ENCODE measurements at regions not wholly inside any gene's neighbourhood (a gene's known extent, or its start where the extent isn't known, plus 50 kb on each side); places are given as distances from the start of the nearest gene placed in this dataset.

DNA sequence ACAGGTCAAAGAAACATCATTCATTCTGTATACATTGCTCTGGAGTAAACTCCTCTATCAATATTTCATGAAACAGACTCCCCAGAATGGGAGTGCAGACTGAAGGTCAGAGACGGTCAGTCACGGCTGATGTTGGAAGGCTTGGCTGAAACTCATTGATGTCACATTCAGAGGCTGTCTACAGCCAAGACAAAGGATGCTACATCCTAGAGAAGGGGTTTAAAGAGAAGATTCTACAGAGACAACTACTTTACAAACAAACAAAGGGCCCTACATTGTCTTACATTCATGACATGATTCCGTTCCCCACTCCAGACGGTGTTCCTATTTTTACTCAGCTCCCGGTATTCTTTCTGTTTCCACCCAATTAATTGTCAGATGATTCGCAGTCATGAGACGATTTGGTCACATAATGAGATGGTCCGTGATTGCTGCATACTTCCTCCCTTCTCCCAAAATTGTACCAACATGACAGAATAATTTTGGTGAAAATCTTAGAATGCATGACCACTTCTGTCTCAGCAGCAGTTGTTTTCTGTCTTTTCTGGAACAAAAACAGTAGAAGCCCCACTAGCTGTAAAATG, 73.8 kb upstream of the VAV3 start:
- no CpG with 5 or more reads among the region's 8 CpGs for WGBS (ENCODE audit: extremely low coverage, insufficient read length, low lambda C conversion rate)
- H3K4ac ChIP-seq (ENCODE audit: low read depth, low read length), result no peak overlapping the region
- no peak overlapping the region for H2BK15ac ChIP-seq (ENCODE audit: low read depth, low read length)
- no peak overlapping the region for H4K5ac ChIP-seq (ENCODE audit: insufficient read length, low read depth, low read length)
- no peak for DNase-seq
- no peak overlapping the region for H3K23ac ChIP-seq (ENCODE audit: insufficient read length, low read depth, low read length)
- H2BK20ac ChIP-seq (ENCODE audit: low read depth, low read length, poor library complexity, severe bottlenecking), result no peak overlapping the region
- no peak overlapping the region for H3K27ac ChIP-seq (ENCODE audit: insufficient read length, low read depth, low read length)
- no peak overlapping the region for H3K56ac ChIP-seq (ENCODE audit: insufficient read length, low read depth, low read length)
- H3K9me3 ChIP-seq (ENCODE audit: control insufficient read depth, low read depth, low read length), result no peaks in the 10 kb centered on the region
- 0 out of 2 replicates have a peak, but pooled peaks cover 2% of the 10 kb centered on the region for H3K4me1 ChIP-seq (ENCODE audit: insufficient read depth, low read length)
- H2BK120ac ChIP-seq (ENCODE audit: low read depth, low read length, poor library complexity, severe bottlenecking), result no peak overlapping the region
- H4K8ac ChIP-seq (replicated peaks; ENCODE audit: insufficient read length, low read depth, low read length), result no peak overlapping the region
- H2AFZ ChIP-seq (ENCODE audit: low read length), result no peak overlapping the region
- no peak overlapping the region for H3K14ac ChIP-seq (ENCODE audit: insufficient read depth, low read length)
- peaks cover 12 to 13% of the 10 kb centered on the region in 2 experiments for H3K4me1 Mint-ChIP-seq
- H3T11ph ChIP-seq (ENCODE audit: low read length), result no peak overlapping the region
- no peaks in the 10 kb centered on the region for H3K36me3 Mint-ChIP-seq (ENCODE audit: insufficient read depth in 1 of 3, low read depth in 3 of 3)
- H3K4me3 Mint-ChIP-seq, result no peak overlapping the region
- no peaks in the 10 kb centered on the region for H3K27me3 Mint-ChIP-seq (ENCODE audit: low read depth)
- H3K18ac ChIP-seq (ENCODE audit: insufficient read length, low read depth, low read length), result no peak overlapping the region
- no peaks in the 10 kb centered on the region for H3K23me2 ChIP-seq (ENCODE audit: insufficient read length, low read depth, low read length, poor library complexity, severe bottlenecking)
- H3K27me3 ChIP-seq (ENCODE audit: insufficient read depth, low read length), result no peaks in the 10 kb centered on the region
- no peak overlapping the region for H3K27ac Mint-ChIP-seq
- TF ChIP-seq, protein P1, sequence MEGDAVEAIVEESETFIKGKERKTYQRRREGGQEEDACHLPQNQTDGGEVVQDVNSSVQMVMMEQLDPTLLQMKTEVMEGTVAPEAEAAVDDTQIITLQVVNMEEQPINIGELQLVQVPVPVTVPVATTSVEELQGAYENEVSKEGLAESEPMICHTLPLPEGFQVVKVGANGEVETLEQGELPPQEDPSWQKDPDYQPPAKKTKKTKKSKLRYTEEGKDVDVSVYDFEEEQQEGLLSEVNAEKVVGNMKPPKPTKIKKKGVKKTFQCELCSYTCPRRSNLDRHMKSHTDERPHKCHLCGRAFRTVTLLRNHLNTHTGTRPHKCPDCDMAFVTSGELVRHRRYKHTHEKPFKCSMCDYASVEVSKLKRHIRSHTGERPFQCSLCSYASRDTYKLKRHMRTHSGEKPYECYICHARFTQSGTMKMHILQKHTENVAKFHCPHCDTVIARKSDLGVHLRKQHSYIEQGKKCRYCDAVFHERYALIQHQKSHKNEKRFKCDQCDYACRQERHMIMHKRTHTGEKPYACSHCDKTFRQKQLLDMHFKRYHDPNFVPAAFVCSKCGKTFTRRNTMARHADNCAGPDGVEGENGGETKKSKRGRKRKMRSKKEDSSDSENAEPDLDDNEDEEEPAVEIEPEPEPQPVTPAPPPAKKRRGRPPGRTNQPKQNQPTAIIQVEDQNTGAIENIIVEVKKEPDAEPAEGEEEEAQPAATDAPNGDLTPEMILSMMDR (conservative IDR thresholded peaks at IDR 0.05), result no peak
- H2AK5ac ChIP-seq (ENCODE audit: insufficient read length, low read length), result no peak overlapping the region
- no peak overlapping the region for H4K91ac ChIP-seq (ENCODE audit: insufficient read length, low read depth, low read length)
- H3K9ac ChIP-seq (ENCODE audit: extremely low read depth, insufficient read length, low read length), result no peak overlapping the region
- H2BK12ac ChIP-seq (ENCODE audit: insufficient read length, low read depth, low read length), result no peak overlapping the region
- no peaks in the 10 kb centered on the region for H3K79me1 ChIP-seq (ENCODE audit: insufficient read depth, low read depth, low read length, poor library complexity, severe bottlenecking)
- no peaks in the 10 kb centered on the region for H4K20me1 ChIP-seq (ENCODE audit: control insufficient read depth, insufficient read depth, insufficient read length)
- no peaks in the 10 kb centered on the region for H3K9me3 Mint-ChIP-seq
- no peak overlapping the region for H2BK5ac ChIP-seq (ENCODE audit: insufficient read length, low read length)
- no peaks in the 10 kb centered on the region for H3K79me2 ChIP-seq (ENCODE audit: insufficient read depth, low read length)
- no peak overlapping the region for H3K4me2 ChIP-seq (ENCODE audit: insufficient read depth, insufficient read length, low read length)
